ENCODE measurements at regions not wholly inside any gene's neighbourhood (a gene's known extent, or its start where the extent isn't known, plus 50 kb on each side); places are given as distances from the start of the nearest gene placed in this dataset.

DNA sequence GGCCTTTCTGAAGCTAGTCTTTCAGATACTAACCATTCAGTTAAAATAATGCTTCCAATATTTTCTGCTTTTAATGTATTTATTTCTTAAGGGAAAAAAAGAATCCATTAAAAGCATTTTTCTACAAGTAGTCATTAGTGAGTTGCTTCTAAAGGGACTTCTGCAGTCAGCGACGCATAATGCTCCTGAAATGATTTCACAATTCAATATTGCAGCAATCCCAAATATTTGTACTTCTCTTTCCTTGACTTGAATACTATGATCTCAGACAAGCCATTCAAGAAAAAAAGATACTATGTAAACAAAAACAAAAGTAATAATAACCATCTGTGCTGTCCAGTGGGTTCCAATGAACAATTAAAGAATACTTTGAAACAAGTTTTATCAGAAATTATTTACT, 681.0 kb downstream of the DIPK2A start:
- Histone ChIP-seq H2BK20ac (ENCODE audit: low read depth, low read length, poor library complexity, severe bottlenecking) (no peak overlapping the region), H2BK5ac (ENCODE audit: insufficient read length, low read length) (no peak overlapping the region), H3K9ac (ENCODE audit: extremely low read depth, insufficient read length, low read length) (no peak overlapping the region), H4K91ac (ENCODE audit: insufficient read length, low read depth, low read length) (no peak overlapping the region), H2BK12ac (ENCODE audit: insufficient read length, low read depth, low read length) (no peak overlapping the region), H3K27me3 (ENCODE audit: insufficient read depth, low read length) (no peaks in the 10 kb centered on the region), H3K27ac (ENCODE audit: insufficient read length, low read depth, low read length) (no peak overlapping the region), H4K5ac (ENCODE audit: insufficient read length, low read depth, low read length) (no peak overlapping the region), H2AFZ (ENCODE audit: low read length) (no peak overlapping the region), H3K18ac (ENCODE audit: insufficient read length, low read depth, low read length) (no peak overlapping the region), H3K4ac (ENCODE audit: low read depth, low read length) (no peak overlapping the region), H4K8ac (replicated peaks; ENCODE audit: insufficient read length, low read depth, low read length) (no peak overlapping the region), H3K56ac (ENCODE audit: insufficient read length, low read depth, low read length) (no peak overlapping the region), H3K14ac (ENCODE audit: insufficient read depth, low read length) (no peak overlapping the region), H3K79me1 (ENCODE audit: insufficient read depth, low read depth, low read length, poor library complexity, severe bottlenecking) (no peaks in the 10 kb centered on the region), H3K23me2 (ENCODE audit: insufficient read length, low read depth, low read length, poor library complexity, severe bottlenecking) (no peaks in the 10 kb centered on the region), H2BK120ac (ENCODE audit: low read depth, low read length, poor library complexity, severe bottlenecking) (no peak overlapping the region), H2BK15ac (ENCODE audit: low read depth, low read length) (no peak overlapping the region), H3K9me3 (ENCODE audit: control insufficient read depth, low read depth, low read length) (no peaks in the 10 kb centered on the region), H3K4me1 (ENCODE audit: insufficient read depth, low read length) (no peaks in the 10 kb centered on the region), H3T11ph (ENCODE audit: low read length) (no peak overlapping the region), H3K79me2 (ENCODE audit: insufficient read depth, low read length) (no peaks in the 10 kb centered on the region), H4K20me1 (ENCODE audit: control insufficient read depth, insufficient read depth, insufficient read length) (no peaks in the 10 kb centered on the region), H3K23ac (ENCODE audit: insufficient read length, low read depth, low read length) (no peak overlapping the region), H2AK5ac (ENCODE audit: insufficient read length, low read length) (no peak overlapping the region), H3K4me2 (ENCODE audit: insufficient read depth, insufficient read length, low read length) (no peak overlapping the region)
- DNase-seq: no peak
- no CpG with 5 or more reads among the region's 2 CpGs for WGBS (ENCODE audit: extremely low coverage, insufficient read length, low lambda C conversion rate)
- no peaks in the 10 kb centered on the region for H3K36me3 Mint-ChIP-seq (ENCODE audit: insufficient read depth in 1 of 3, low read depth in 3 of 3)
- H3K4me1 Mint-ChIP-seq: no peaks in the 10 kb centered on the region
- H3K27ac Mint-ChIP-seq: no peak overlapping the region
- no peaks in the 10 kb centered on the region for H3K27me3 Mint-ChIP-seq (ENCODE audit: low read depth)
- H3K4me3 Mint-ChIP-seq: no peak overlapping the region
- H3K9me3 Mint-ChIP-seq: no peaks in the 10 kb centered on the region
- TF ChIP-seq, protein P1, sequence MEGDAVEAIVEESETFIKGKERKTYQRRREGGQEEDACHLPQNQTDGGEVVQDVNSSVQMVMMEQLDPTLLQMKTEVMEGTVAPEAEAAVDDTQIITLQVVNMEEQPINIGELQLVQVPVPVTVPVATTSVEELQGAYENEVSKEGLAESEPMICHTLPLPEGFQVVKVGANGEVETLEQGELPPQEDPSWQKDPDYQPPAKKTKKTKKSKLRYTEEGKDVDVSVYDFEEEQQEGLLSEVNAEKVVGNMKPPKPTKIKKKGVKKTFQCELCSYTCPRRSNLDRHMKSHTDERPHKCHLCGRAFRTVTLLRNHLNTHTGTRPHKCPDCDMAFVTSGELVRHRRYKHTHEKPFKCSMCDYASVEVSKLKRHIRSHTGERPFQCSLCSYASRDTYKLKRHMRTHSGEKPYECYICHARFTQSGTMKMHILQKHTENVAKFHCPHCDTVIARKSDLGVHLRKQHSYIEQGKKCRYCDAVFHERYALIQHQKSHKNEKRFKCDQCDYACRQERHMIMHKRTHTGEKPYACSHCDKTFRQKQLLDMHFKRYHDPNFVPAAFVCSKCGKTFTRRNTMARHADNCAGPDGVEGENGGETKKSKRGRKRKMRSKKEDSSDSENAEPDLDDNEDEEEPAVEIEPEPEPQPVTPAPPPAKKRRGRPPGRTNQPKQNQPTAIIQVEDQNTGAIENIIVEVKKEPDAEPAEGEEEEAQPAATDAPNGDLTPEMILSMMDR (conservative IDR thresholded peaks at IDR 0.05): no peak

All from H9 (cell line).